Kidney (tissue), 13 donors: ENCODE measurements at regions not wholly inside any gene's neighbourhood (a gene's known extent, or its start where the extent isn't known, plus 50 kb on each side); places are given as distances from the start of the nearest gene placed in this dataset.

Experiments
- DNase-seq, 5 donors: peaks; one replicate each; pipeline ENCODE4 v3.0.0-alpha.2; 2013 to 2020
- FAIRE-seq: peaks from 2 replicates; lab custom pipeline; 2012; peaks lifted over from hg19 to GRCh38; lab: Jason Lieb, UNC
- H3K27ac ChIP-seq, 2 donors: one replicate each; pipeline ENCODE4 v1.7.0; 2013; ENCODE audit warnings: low read depth in 2 of 2, low read length in 2 of 2, inconsistent platforms in 1 of 2
- H3K27me3 ChIP-seq: one replicate; pipeline ENCODE4 v1.7.1; 2013; ENCODE audit warnings: low read length, inconsistent platforms; ENCODE audit not compliant: control insufficient read depth, insufficient read depth
- H3K36me3 ChIP-seq, 3 donors: one replicate each; pipeline versions ENCODE4 v1.7.0 to v1.7.1; 2013; ENCODE audit warnings: low read length in 3 of 3, control low read depth in 1 of 3, inconsistent platforms in 1 of 3; ENCODE audit not compliant: insufficient read depth in 3 of 3, control insufficient read depth in 2 of 3
- H3K4me1 ChIP-seq, 3 donors: one replicate each; pipeline versions ENCODE4 v1.7.0 to v1.7.1; 2013; ENCODE audit warnings: low read length in 3 of 3, inconsistent platforms in 1 of 3, low read depth in 1 of 3; ENCODE audit not compliant: control insufficient read depth in 2 of 3, insufficient read depth in 2 of 3
- H3K4me3 ChIP-seq, 3 donors: one replicate each; pipeline versions ENCODE4 v1.7.0 to v1.8.1; 2013; ENCODE audit warnings: low read length in 3 of 3, control low read depth in 1 of 3, inconsistent platforms in 1 of 3
- H3K9ac ChIP-seq, 3 donors: one replicate each; pipeline versions ENCODE4 v1.7.0 to v1.7.1; 2013; ENCODE audit warnings: low read length in 3 of 3, control low read depth in 1 of 3, inconsistent platforms in 1 of 3
- H3K9me3 ChIP-seq, 3 donors: one replicate each; pipeline versions ENCODE4 v1.7.0 to v1.7.1; 2013; ENCODE audit warnings: low read length in 3 of 3, control low read depth in 1 of 3, inconsistent platforms in 1 of 3; ENCODE audit not compliant: control insufficient read depth in 2 of 3, insufficient read depth in 1 of 3
- intact Hi-C: fragments of 100-400 bp; cut with DNase I; formaldehyde crosslinking; loops from one replicate; pipeline ENCODE4 v1.11.1; 2022
- TF ChIP-seq, protein P1 (sequence below): IDR thresholded peaks from 3 replicates; pipeline ENCODE4 v1.5.1; 2012; ENCODE audit warnings: mild to moderate bottlenecking, moderate library complexity, borderline replicate concordance; ENCODE audit not compliant: insufficient read depth; ENCODE audit errors: extremely low read depth
- donor health status: control.
- donor health status: control.
- donor health status: control.
- donor health status: control.
- donor health status: control.
- donor health status: DM: yes; HTN: yes; CAD: no.
- donor health status: Normal renal cell carcinoma (clear cell type).

DNA sequence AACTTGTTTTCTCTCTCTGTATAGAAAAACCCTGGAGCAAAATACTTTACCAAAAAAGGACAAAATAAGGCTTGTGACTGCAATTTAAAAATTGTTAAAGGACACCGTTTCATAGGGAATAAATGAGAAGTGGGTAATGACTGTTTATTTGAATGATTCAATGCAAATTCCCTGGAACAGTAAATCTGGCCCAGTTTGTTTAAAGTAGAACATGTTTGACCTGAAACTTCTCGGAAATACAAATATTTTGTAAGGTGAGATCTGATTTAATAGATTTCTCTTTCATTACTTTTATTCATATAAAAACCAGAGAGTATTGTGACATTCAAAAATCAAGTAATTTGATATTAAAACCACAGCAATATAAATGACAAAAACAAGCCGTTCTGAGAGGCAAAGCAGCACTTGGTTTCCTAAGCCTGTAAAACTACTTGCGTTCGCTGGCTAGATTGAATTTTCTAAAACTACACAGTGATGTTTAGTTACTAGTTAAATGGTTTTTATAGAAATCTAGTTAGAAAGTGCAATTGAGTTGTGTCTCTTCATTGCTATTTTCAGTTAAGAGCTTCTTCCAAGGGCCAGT is 76.8 kb upstream of the PITRM1 start:
- no peak overlapping the region for H3K27ac ChIP-seq
- no peak overlapping the region for H3K9ac ChIP-seq

DNA sequence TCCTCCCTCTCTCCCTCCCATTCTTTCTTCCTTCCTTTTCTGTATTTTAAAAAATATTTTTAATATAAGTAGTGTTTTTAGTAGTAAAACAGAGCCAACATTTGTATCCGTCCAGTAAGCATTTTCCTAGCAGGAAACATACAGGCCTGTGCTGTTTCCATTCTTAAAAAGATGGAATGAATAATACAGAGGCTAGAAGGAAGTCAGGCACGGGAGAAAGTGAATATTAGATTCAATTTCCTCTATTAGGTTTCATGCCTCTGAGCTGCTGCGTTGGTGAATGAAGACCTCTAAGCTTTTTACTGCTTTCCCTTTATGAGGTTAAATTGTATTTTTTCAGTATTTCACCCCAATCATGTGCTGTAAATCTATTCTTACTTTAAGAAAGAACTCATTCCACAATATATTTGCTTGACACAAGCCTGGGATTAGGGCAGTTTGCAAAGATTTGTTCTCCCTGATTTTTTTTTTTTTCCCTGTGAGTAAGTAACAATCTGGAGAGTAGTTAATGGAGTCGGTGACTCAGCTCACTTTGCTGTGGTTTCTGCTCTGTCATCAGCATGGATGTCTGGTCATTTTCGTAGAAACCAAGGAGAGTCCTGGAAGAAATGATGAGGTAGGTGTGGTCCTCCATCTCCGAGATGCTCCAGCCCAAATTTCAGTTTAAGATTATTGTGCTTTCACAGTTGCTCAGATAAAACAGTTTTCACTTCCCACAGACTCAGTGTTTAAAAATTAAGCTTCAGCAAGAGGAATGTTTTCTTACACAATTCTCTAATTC is 76.1 kb upstream of the PITRM1 start:
- TF ChIP-seq, protein P1, sequence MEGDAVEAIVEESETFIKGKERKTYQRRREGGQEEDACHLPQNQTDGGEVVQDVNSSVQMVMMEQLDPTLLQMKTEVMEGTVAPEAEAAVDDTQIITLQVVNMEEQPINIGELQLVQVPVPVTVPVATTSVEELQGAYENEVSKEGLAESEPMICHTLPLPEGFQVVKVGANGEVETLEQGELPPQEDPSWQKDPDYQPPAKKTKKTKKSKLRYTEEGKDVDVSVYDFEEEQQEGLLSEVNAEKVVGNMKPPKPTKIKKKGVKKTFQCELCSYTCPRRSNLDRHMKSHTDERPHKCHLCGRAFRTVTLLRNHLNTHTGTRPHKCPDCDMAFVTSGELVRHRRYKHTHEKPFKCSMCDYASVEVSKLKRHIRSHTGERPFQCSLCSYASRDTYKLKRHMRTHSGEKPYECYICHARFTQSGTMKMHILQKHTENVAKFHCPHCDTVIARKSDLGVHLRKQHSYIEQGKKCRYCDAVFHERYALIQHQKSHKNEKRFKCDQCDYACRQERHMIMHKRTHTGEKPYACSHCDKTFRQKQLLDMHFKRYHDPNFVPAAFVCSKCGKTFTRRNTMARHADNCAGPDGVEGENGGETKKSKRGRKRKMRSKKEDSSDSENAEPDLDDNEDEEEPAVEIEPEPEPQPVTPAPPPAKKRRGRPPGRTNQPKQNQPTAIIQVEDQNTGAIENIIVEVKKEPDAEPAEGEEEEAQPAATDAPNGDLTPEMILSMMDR: no peak
- Histone ChIP-seq H3K27ac (no peak overlapping the region), H3K27me3 (no peaks in the 10 kb centered on the region), H3K9ac (no peak overlapping the region), H3K4me1 (no peaks in the 10 kb centered on the region), H3K36me3 (no peaks in the 10 kb centered on the region), H3K4me3 (no peak overlapping the region), H3K9me3 (no peaks in the 10 kb centered on the region)
- intact Hi-C loops: no loop called here
- DNase-seq (peak in 2 of 5 donors; percentile 60 to 66), FAIRE-seq (peak; percentile 29)

More for the DNA sequence above, 76.8 kb upstream of the PITRM1 start:
- TF ChIP-seq, protein P1: no peak
- Histone ChIP-seq H3K9me3 (no peaks in the 10 kb centered on the region), H3K4me1 (no peaks in the 10 kb centered on the region), H3K27me3 (no peaks in the 10 kb centered on the region), H3K36me3 (no peaks in the 10 kb centered on the region), H3K4me3 (no peak overlapping the region)
- DNase-seq: no peak
- intact Hi-C loops: no loop called here
- no peak for FAIRE-seq

DNA sequence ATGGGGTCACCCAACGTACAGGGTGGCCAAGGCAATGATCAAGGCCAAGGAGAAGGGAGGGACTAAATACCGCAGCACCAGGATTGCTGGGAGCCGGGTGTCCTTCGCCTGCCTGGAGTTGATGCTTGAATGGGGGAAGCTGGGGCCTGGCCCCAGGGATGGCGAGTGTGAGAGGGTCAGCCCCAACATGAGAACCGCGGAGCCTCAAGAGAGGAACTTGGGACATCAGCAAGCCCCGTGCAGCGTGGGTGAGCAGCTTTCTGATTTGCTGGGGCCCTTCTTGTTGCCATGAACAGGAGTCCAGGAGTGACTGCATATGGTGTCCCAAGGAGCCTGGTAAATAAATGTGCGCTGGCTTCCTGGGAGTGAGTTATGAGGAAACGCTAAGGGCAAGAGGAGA is 72.8 kb upstream of the PITRM1 start:
- H3K36me3 ChIP-seq: peaks cover 0 to 4% (median 0%) of the 10 kb centered on the region in 3 donors
- no peak overlapping the region for H3K9ac ChIP-seq
- H3K27me3 ChIP-seq: no peaks in the 10 kb centered on the region
- H3K4me1 ChIP-seq: no peaks in the 10 kb centered on the region
- intact Hi-C loops: no loop called here
- no peak for FAIRE-seq
- H3K27ac ChIP-seq: no peak overlapping the region
- DNase-seq: no peak
- H3K4me3 ChIP-seq: no peak overlapping the region
- H3K9me3 ChIP-seq: peaks cover 0 to 4% (median 0%) of the 10 kb centered on the region in 3 donors
- TF ChIP-seq, protein P1: no peak
